ENCODE measurements at regions not wholly inside any gene's neighbourhood (a gene's known extent, or its start where the extent isn't known, plus 50 kb on each side); places are given as distances from the start of the nearest gene placed in this dataset.

DNA sequence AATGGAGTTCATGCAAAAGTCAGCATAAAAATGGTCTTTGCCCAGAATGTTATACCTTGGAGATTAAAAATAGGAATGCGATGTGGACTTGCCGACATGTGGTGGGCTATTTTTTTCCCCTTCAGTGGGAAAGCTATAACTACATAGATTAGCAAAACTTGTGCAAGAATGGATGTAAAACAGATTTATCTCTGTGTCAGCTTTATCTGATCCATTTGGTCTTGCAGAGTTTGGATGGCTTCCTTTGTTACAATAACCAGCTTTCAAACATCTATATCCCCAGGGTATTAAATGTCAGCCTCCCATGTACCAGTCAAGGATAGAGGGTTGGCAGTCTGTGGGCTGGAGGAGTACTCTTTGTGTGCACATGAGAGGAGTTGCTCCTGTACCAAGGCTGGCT lies 284.9 kb downstream of the TMEM38B start:
- TF ChIP-seq CTCF (IDR thresholded peaks at IDR 0.05; ENCODE audit: poor library complexity, severe bottlenecking) (no peak), EP300 (conservative IDR thresholded peaks at IDR 0.05; ENCODE audit: poor library complexity, severe bottlenecking) (no peak)

Data from neural cell (in vitro differentiated cells).